HCT116 (cell line): ENCODE measurements at regions not wholly inside any gene's neighbourhood (a gene's known extent, or its start where the extent isn't known, plus 50 kb on each side); places are given as distances from the start of the nearest gene placed in this dataset.

Experiments used
- CBX3 ChIP-seq: IDR thresholded peaks from 2 replicates; pipeline ENCODE4 v1.6.1; 2012; ENCODE audit warnings: low read depth
- CEBPB ChIP-seq: IDR thresholded peaks from 2 replicates; pipeline ENCODE4 v1.6.1; 2012; ENCODE audit warnings: low read depth
- CTCF ChIP-seq, 3 experiments: fragments of 200-600 bp in 1 of 3; sonication (generic) in 1 of 3; IDR thresholded peaks in 2 of 3; conservative IDR thresholded peaks in 1 of 3; 2 replicates each; pipeline ENCODE4 v1.5.1; 2012 to 2017; ENCODE audit warnings: low read depth in 2 of 3, low read length in 2 of 3, antibody characterized with exemption in 1 of 3, borderline replicate concordance in 1 of 3, control low read depth in 1 of 3, mild to moderate bottlenecking in 1 of 3, mixed read lengths in 1 of 3, mixed run types in 1 of 3, moderate library complexity in 1 of 3; ENCODE audit not compliant: insufficient read depth in 1 of 3
- EZH2phosphoT487 ChIP-seq: fragments of 200-600 bp; IDR thresholded peaks from 2 replicates; pipeline ENCODE4 v1.6.1; 2018; ENCODE audit warnings: antibody characterized with exemption, borderline replicate concordance
- JUND ChIP-seq: IDR thresholded peaks from 2 replicates; pipeline ENCODE4 v1.6.1; 2012
- POLR2A ChIP-seq: IDR thresholded peaks from 2 replicates; pipeline ENCODE4 v1.7.0; 2011; ENCODE audit warnings: borderline replicate concordance; ENCODE audit not compliant: insufficient read depth, insufficient read length; ENCODE audit errors: extremely low read depth
- YY1 ChIP-seq: IDR thresholded peaks from 2 replicates; pipeline ENCODE4 v1.6.1; 2011; ENCODE audit warnings: low read length, low read depth, moderate library complexity, mild to moderate bottlenecking; ENCODE audit not compliant: insufficient replicate concordance; ENCODE audit errors: extremely low read depth
- TF ChIP-seq, protein P1 (sequence below): IDR thresholded peaks from 2 replicates; pipeline ENCODE4 v1.6.1; 2012

- no peak for TF ChIP-seq CTCF (IDR thresholded peaks at IDR 0.05 in 2 of 3, conservative IDR thresholded peaks at IDR 0.05 in 1 of 3; ENCODE audit: borderline replicate concordance in 1 of 3, insufficient read depth in 1 of 3, low read depth in 2 of 3, low read length in 2 of 3)
- TF ChIP-seq POLR2A, result no peak
- no peak for TF ChIP-seq CEBPB
- TF ChIP-seq CBX3, result no peak
- TF ChIP-seq, protein P1, sequence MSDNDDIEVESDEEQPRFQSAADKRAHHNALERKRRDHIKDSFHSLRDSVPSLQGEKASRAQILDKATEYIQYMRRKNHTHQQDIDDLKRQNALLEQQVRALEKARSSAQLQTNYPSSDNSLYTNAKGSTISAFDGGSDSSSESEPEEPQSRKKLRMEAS, result no peak
- no peak for TF ChIP-seq YY1
- no peak for TF ChIP-seq EZH2phosphoT487
- 0 out of 2 replicates have a peak, but pooled peaks have one; percentile 28 for TF ChIP-seq JUND
These were observed 184.9 kb downstream of the FAM43A start for GRCh38 chr3:194870394-194871110.
